RPMI7951 (cell line): ENCODE measurements at regions not wholly inside any gene's neighbourhood (a gene's known extent, or its start where the extent isn't known, plus 50 kb on each side); places are given as distances from the start of the nearest gene placed in this dataset.

ENCODE experiments used
- DNase-seq: peaks from one replicate; pipeline ENCODE4 v3.0.0-alpha.2; 2012; ENCODE audit warnings: low read depth

GRCh38 chr1:81392526-81393226 is 408.1 kb upstream of the ADGRL2 start:
- no peak for DNase-seq

GRCh38 chr1:81391125-81391828 is 409.5 kb upstream of the ADGRL2 start:
- DNase-seq, result no peak

GRCh38 chr1:81388435-81388834 is 412.3 kb upstream of the ADGRL2 start:
- DNase-seq, result no peak

GRCh38 chr1:81387446-81387845 is 413.3 kb upstream of the ADGRL2 start:
- DNase-seq, result no peak

GRCh38 chr1:81382561-81382960 is 418.2 kb upstream of the ADGRL2 start:
- DNase-seq, result no peak

- DNase-seq, result no peak
Measured at GRCh38 chr1:81381881-81382280, 418.9 kb upstream of the ADGRL2 start.

GRCh38 chr1:81380436-81380835 is 420.3 kb upstream of the ADGRL2 start:
- no peak for DNase-seq

GRCh38 chr1:81379430-81379829 is 421.3 kb upstream of the ADGRL2 start:
- no peak for DNase-seq

GRCh38 chr1:81377406-81377805 is 423.3 kb upstream of the ADGRL2 start:
- DNase-seq, result no peak

- no peak for DNase-seq
Measured at GRCh38 chr1:81375884-81376548, 424.7 kb upstream of the ADGRL2 start.

- no peak for DNase-seq
Measured at GRCh38 chr1:81374481-81374880, 426.3 kb upstream of the ADGRL2 start.

- no peak for DNase-seq
Measured at GRCh38 chr1:81371864-81372263, 428.9 kb upstream of the ADGRL2 start.

- DNase-seq, result no peak
Measured at GRCh38 chr1:81369833-81370232, 430.9 kb upstream of the ADGRL2 start.

- no peak for DNase-seq
Measured at GRCh38 chr1:81366173-81366572, 434.6 kb upstream of the ADGRL2 start.

GRCh38 chr1:81364088-81364487 is 436.6 kb upstream of the ADGRL2 start:
- no peak for DNase-seq

- no peak for DNase-seq
Measured at GRCh38 chr1:81358151-81358550, 442.6 kb upstream of the ADGRL2 start.

- DNase-seq, result no peak
Measured at GRCh38 chr1:81351864-81352263, 448.9 kb upstream of the ADGRL2 start.

- DNase-seq, result no peak
Measured at GRCh38 chr1:81349194-81349965, 451.4 kb upstream of the ADGRL2 start.

GRCh38 chr1:81345110-81345509 is 455.6 kb upstream of the ADGRL2 start:
- no peak for DNase-seq

- no peak for DNase-seq
Measured at GRCh38 chr1:81340239-81340638, 460.5 kb upstream of the ADGRL2 start.

GRCh38 chr1:81337226-81337625 is 463.5 kb upstream of the ADGRL2 start:
- no peak for DNase-seq

- DNase-seq, result no peak
Measured at GRCh38 chr1:81335876-81336275, 464.9 kb upstream of the ADGRL2 start.
